HFFc6 (cell line): ENCODE measurements at regions not wholly inside any gene's neighbourhood (a gene's known extent, or its start where the extent isn't known, plus 50 kb on each side); places are given as distances from the start of the nearest gene placed in this dataset.

Experiments
- DNase-seq: peaks from one replicate; pipeline ENCODE4 v3.0.0-alpha.2; 2018
- H3K27ac Mint-ChIP-seq: 2 replicates; pipeline ENCODE4 v1.8.0; 2020; ENCODE audit warnings: mild to moderate bottlenecking, mixed read lengths
- H3K27me3 Mint-ChIP-seq: 2 replicates; pipeline ENCODE4 v1.8.0; 2021; ENCODE audit warnings: mild to moderate bottlenecking, moderate library complexity, mixed read lengths; ENCODE audit not compliant: insufficient read depth
- H3K36me3 Mint-ChIP-seq: 2 replicates; pipeline ENCODE4 v1.8.0; 2021; ENCODE audit warnings: low read depth, mixed read lengths
- H3K4me1 Mint-ChIP-seq: 2 replicates; pipeline ENCODE4 v1.8.0; 2020; ENCODE audit warnings: low read depth, mixed read lengths
- H3K4me3 Mint-ChIP-seq: 2 replicates; pipeline ENCODE4 v1.8.0; 2020; ENCODE audit warnings: mild to moderate bottlenecking, moderate library complexity, mixed read lengths
- H3K9me3 Mint-ChIP-seq: 2 replicates; pipeline ENCODE4 v1.8.0; 2020; ENCODE audit warnings: mild to moderate bottlenecking, mixed read lengths
- TF ChIP-seq, protein P1 (sequence below): fragments of 200-600 bp; sonication (generic); IDR thresholded peaks from 2 replicates; pipeline ENCODE4 v1.5.0; 2021; ENCODE audit warnings: antibody characterized with exemption, mild to moderate bottlenecking

DNA sequence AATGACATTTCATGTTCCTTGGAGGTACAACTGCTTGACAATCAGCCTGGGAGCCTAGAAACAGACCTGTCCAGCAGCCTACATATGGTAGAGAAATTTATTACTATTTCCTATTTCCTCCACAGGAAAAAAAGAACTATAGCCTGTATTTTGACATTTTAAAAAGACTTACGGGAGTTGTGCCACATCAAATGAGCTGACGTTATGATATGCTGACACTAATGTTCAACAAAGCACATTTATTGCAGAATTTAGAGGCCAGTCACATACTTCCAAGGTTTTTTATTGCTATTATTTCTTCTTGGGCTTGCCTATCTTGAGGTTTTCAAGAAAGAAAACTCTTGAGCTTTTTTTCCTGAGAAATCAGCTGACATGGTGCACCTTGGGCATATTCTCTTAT lies 305.3 kb downstream of the LRIG3 start:
- no peak overlapping the region for H3K4me3 Mint-ChIP-seq
- no peak overlapping the region for H3K27ac Mint-ChIP-seq
- DNase-seq = no peak
- TF ChIP-seq, protein P1, sequence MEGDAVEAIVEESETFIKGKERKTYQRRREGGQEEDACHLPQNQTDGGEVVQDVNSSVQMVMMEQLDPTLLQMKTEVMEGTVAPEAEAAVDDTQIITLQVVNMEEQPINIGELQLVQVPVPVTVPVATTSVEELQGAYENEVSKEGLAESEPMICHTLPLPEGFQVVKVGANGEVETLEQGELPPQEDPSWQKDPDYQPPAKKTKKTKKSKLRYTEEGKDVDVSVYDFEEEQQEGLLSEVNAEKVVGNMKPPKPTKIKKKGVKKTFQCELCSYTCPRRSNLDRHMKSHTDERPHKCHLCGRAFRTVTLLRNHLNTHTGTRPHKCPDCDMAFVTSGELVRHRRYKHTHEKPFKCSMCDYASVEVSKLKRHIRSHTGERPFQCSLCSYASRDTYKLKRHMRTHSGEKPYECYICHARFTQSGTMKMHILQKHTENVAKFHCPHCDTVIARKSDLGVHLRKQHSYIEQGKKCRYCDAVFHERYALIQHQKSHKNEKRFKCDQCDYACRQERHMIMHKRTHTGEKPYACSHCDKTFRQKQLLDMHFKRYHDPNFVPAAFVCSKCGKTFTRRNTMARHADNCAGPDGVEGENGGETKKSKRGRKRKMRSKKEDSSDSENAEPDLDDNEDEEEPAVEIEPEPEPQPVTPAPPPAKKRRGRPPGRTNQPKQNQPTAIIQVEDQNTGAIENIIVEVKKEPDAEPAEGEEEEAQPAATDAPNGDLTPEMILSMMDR = no peak
- H3K27me3 Mint-ChIP-seq = peaks cover 4% of the 10 kb centered on the region; the same call in 1 of the 2 replicates
- no peaks in the 10 kb centered on the region for H3K9me3 Mint-ChIP-seq
- no peaks in the 10 kb centered on the region for H3K4me1 Mint-ChIP-seq
- H3K36me3 Mint-ChIP-seq = no peaks in the 10 kb centered on the region

DNA sequence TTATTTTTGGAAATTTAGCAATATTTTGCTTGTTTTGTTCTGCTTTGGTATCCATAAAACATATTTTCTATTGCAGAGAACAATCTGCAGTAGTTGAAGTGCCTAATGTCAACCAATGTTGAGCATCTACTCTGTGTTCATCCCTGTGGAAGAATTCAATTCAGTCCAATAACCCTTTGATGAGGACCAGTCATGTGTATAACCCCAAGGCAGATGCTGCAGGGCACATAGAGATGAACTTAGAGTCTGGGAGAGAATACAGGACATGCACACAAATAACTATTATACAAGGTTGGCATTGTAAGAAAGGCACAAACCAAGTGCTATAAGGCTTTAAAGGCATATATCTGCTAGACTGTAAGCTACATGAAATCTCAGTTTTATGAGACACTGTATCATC lies 304.7 kb downstream of the LRIG3 start:
- Mint-ChIP-seq H3K4me3 (no peak overlapping the region), H3K9me3 (no peaks in the 10 kb centered on the region), H3K36me3 (no peaks in the 10 kb centered on the region), H3K4me1 (no peaks in the 10 kb centered on the region), H3K27me3 (peaks cover 4% of the 10 kb centered on the region; the same call in 1 of the 2 replicates), H3K27ac (no peak overlapping the region)
- DNase-seq = no peak
- TF ChIP-seq, protein P1 = no peak

DNA sequence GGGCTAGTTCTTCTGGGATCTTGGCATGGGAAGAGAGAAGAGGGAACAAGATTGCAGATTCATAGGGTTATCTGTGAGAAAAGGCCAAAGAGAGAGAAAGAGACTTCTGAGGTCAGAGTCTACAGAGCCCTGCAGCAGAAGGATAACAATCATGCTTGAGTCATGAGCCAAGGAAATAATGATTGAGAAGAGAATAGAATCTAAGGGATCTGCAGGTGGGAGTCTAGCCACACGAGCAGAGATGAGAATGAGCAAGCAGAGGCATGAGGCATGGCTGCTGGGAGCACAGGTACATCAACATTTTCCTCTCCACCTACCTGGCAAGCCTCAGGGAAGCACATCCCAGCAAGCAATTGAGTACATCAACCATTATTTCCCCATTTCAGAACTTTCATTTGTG lies 303.7 kb downstream of the LRIG3 start:
- Mint-ChIP-seq H3K4me3 (no peak overlapping the region), H3K36me3 (no peaks in the 10 kb centered on the region), H3K27me3 (peaks cover 4% of the 10 kb centered on the region; the same call in 1 of the 2 replicates), H3K27ac (no peak overlapping the region), H3K9me3 (no peaks in the 10 kb centered on the region), H3K4me1 (no peaks in the 10 kb centered on the region)
- DNase-seq = no peak
- TF ChIP-seq, protein P1 = no peak

DNA sequence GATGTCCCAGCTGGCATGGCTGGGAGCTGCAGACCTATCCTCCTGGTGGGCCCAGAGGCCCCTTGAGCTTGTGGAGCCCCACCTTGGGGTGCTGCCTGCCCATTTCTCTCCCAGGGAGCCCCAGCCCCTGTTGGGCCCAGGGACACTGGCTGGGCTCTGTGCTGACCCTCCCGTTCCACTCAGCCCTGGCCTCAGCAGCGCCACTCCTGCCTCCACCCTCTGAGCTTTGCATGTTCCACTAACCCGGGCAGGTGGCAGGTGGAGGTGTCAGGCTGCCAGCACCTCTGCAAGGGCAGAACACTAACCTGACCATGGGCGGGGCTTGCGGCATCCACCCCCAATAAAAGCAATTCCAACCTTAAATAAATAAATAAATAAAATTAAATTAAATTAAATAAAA lies 299.2 kb downstream of the LRIG3 start:
- no peak overlapping the region for H3K27ac Mint-ChIP-seq
- H3K36me3 Mint-ChIP-seq = no peaks in the 10 kb centered on the region
- no peak overlapping the region for H3K4me3 Mint-ChIP-seq
- H3K27me3 Mint-ChIP-seq = no peaks in the 10 kb centered on the region
- no peaks in the 10 kb centered on the region for H3K4me1 Mint-ChIP-seq
- no peaks in the 10 kb centered on the region for H3K9me3 Mint-ChIP-seq
- no peak for DNase-seq
- TF ChIP-seq, protein P1 = no peak

DNA sequence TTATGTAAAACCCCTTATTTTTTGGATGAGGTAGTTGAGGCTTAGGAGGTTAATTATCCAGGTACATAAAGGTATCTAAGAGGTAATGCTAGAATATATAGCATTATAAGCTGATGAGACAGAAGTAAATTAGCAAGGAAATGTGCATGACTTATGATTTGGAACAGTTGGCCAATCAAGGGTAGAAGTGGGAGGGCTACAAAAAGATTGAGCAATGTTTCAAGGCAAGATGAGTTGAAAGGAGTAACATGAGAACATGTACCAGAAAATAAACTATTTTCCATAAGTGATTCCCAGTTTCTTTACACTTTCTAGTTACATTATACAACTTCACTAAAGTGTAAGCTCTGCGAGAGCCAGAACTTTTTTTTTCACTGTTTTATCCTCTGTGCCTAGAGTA lies 290.9 kb downstream of the LRIG3 start:
- H3K27ac Mint-ChIP-seq = no peak overlapping the region
- DNase-seq = no peak
- no peaks in the 10 kb centered on the region; the same call in 1 of the 2 replicates for H3K27me3 Mint-ChIP-seq
- no peak overlapping the region for H3K4me3 Mint-ChIP-seq
- peaks cover 20% of the 10 kb centered on the region; the same call in 1 of the 2 replicates for H3K4me1 Mint-ChIP-seq
- no peaks in the 10 kb centered on the region for H3K9me3 Mint-ChIP-seq
- TF ChIP-seq, protein P1 = no peak
- H3K36me3 Mint-ChIP-seq = no peaks in the 10 kb centered on the region

DNA sequence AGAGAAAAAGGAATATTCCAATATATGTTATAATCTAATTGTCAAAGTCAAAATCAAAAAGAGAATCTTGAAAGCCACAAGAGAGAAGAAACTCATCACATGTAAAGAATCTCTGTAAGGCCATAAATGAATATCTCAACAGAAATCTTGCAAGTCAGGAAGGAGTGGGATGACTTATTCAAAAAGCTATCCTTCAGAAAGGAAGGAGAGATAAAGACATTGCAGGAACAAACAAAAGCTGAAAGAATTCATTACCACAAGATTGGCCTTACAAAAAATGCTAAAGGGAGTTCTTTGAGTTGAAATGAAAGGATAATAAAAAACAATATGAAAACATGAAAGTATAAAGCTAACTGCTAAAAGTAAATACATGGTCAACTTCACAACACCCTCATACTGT lies 286.8 kb downstream of the LRIG3 start:
- Mint-ChIP-seq H3K9me3 (peaks cover 13% of the 10 kb centered on the region), H3K4me1 (peaks cover 21% of the 10 kb centered on the region; the same call in 1 of the 2 replicates), H3K4me3 (peak overlapping the region; percentile 5; the same call in 1 of the 2 replicates), H3K27me3 (no peaks in the 10 kb centered on the region; the same call in none of the 2 replicates), H3K36me3 (peaks cover 12% of the 10 kb centered on the region), H3K27ac (peak overlapping the region; percentile 58; the same call in 1 of the 2 replicates)
- TF ChIP-seq, protein P1 = no peak
- peak; percentile 57 for DNase-seq
